Subcutaneous abdominal adipose tissue (tissue), 5 donors: ENCODE measurements at regions not wholly inside any gene's neighbourhood (a gene's known extent, or its start where the extent isn't known, plus 50 kb on each side); places are given as distances from the start of the nearest gene placed in this dataset.

ENCODE experiments used
- H3K27ac ChIP-seq: one replicate; pipeline ENCODE4 v1.7.0; 2013; ENCODE audit warnings: low read depth, mild to moderate bottlenecking, inconsistent platforms, low read length, moderate library complexity
- H3K27me3 ChIP-seq, 5 donors: one replicate each; pipeline ENCODE4 v1.7.0; 2013; ENCODE audit warnings: low read length in 5 of 5, inconsistent platforms in 1 of 5; ENCODE audit not compliant: control insufficient read depth in 5 of 5, insufficient read depth in 4 of 5
- H3K36me3 ChIP-seq, 5 donors: one replicate each; pipeline ENCODE4 v1.7.0; 2013; ENCODE audit warnings: low read length in 5 of 5; ENCODE audit not compliant: control insufficient read depth in 5 of 5, insufficient read depth in 5 of 5
- H3K4me1 ChIP-seq, 5 donors: one replicate each; pipeline ENCODE4 v1.7.0; 2013; ENCODE audit warnings: low read length in 5 of 5, mild to moderate bottlenecking in 3 of 5, moderate library complexity in 1 of 5; ENCODE audit not compliant: control insufficient read depth in 5 of 5, insufficient read depth in 5 of 5
- H3K4me3 ChIP-seq, 5 donors: one replicate each; pipeline ENCODE4 v1.7.0; 2013; ENCODE audit warnings: low read length in 5 of 5, low read depth in 1 of 5
- H3K9ac ChIP-seq, 5 donors: one replicate each; pipeline ENCODE4 v1.7.0; 2013; ENCODE audit warnings: low read length in 5 of 5, mild to moderate bottlenecking in 4 of 5, moderate library complexity in 3 of 5
- H3K9me3 ChIP-seq, 5 donors: one replicate each; pipeline ENCODE4 v1.7.0; 2013; ENCODE audit warnings: low read length in 5 of 5; ENCODE audit not compliant: control insufficient read depth in 5 of 5
- donor health status: healthy.
- donor health status: healthy.
- donor health status: healthy.
- donor health status: healthy.
- donor health status: healthy.

DNA sequence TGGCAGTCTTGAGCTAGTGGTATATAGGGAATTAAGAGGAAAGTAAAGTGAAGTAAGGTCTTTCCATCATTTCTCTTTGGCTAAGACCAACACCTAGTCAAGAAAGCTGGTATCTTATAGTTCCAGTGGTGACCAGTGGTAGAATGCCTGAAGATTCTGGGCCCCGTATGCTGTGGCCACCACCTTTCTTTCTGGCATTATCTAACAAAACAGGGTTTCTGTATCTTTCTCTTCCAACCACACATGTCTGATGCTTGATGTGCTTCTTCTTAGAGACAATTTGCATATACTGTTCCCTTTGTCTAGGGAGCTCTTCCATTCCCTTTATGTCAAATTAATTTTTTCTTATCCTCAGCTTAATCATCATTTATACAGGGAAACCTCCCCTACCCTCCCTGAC, 109.9 kb upstream of the SSBP2 start:
- no peaks in the 10 kb centered on the region for H3K36me3 ChIP-seq
- no peak overlapping the region for H3K27ac ChIP-seq
- peaks cover 2 to 14% (median 11%) of the 10 kb centered on the region in 5 donors for H3K4me1 ChIP-seq
- no peak overlapping the region for H3K9ac ChIP-seq
- H3K9me3 ChIP-seq: no peaks in the 10 kb centered on the region
- no peak overlapping the region for H3K4me3 ChIP-seq
- H3K27me3 ChIP-seq: no peaks in the 10 kb centered on the region

DNA sequence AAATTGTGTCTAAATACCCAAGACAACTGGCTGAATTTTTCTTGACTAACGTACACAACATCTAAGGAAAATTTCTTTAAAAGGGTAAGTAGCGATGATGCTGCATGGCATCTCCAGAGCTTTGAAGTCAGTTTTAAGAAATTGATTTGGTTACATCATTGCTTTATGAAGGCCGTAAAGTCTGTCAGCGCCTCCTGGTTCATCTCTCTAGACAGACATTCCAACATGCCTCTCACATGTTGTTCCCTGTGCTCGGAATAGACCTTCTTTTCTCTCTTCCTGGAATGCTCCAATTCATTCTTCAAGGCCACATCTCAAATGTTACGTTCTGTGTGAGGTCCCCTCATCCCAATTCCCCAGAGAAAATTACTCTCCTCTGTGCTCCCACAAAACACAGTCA, 108.7 kb upstream of the SSBP2 start:
- Histone ChIP-seq H3K4me3 (no peak overlapping the region), H3K27me3 (no peaks in the 10 kb centered on the region), H3K27ac (no peak overlapping the region), H3K9me3 (no peaks in the 10 kb centered on the region), H3K4me1 (peaks cover 2 to 14% (median 11%) of the 10 kb centered on the region in 5 donors), H3K36me3 (no peaks in the 10 kb centered on the region), H3K9ac (no peak overlapping the region)

DNA sequence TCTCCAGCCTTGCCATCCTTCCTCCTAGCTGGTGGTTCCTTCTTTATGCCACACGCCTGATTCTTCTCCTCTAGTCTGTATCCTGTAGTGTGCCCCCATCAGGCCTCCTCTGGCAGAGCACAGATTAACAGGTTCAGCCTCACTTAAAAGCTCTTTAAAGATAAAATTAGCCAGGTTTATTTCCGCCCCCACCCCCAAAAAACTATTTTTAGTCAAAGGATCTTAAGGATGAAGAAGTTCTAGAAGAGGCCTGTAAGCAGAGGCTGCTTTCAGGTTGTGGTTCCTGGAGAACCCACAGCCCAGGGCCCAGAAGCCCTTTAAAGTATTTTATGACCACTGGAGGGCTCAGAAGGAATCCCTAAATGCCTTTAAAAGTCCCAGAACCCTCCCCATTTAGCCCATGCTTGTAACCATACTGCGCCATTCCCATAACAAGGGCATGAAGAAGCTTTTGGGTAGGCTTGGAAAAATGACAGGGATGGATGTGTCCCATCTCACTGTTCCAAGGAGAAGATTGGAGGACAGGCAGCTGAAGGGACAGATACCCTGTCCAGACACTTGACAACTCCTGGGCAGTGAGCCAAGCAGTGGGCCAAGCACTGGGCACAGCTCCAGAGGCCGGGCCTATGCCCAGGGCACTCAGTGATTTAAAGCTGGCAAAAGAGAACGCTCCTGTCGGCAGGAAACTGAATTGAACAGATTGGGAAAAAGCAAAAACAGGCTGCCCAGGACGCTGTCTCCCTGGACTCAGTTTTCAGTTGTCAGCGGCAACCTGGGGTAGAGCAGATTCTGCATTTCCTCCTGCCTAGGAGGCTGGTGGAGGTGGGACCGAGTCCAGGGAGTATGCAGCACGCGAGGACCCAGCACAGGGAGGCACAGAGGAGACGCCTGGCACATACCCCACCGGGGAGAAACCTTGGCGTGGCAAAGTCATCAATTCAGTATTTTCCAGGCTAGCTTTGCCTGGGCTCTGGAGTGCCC, 106.3 kb upstream of the SSBP2 start:
- no peaks in the 10 kb centered on the region for H3K27me3 ChIP-seq
- H3K9ac ChIP-seq: peak overlapping the region in 3 of 5 donors; percentile 4 to 69 (median 28)
- peak overlapping the region; percentile 38 for H3K27ac ChIP-seq
- H3K4me1 ChIP-seq: peaks cover 4 to 23% (median 18%) of the 10 kb centered on the region in 5 donors
- H3K9me3 ChIP-seq: no peaks in the 10 kb centered on the region
- H3K36me3 ChIP-seq: no peaks in the 10 kb centered on the region
- peak overlapping the region; percentile 10 to 46 (median 34) for H3K4me3 ChIP-seq

DNA sequence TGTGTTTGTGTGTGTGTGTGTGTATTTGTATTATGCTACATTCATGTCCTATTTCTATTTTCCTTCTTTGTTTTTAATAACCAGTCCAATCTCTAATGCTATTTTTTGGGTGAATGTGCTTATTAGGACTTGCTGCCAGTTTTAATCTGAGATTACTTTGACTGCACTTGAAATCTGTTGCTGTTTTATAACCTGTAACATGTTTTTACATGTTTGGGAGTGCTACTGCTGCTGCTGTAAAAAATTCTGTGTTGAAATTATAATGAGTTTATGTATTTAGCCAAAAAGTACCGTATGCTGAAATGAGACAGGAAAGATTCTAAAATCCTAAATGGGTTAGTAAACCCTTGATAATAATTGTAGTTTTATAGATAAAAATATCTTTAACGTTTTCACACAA, 104.7 kb upstream of the SSBP2 start:
- no peaks in the 10 kb centered on the region for H3K9me3 ChIP-seq
- H3K27ac ChIP-seq: no peak overlapping the region
- peaks cover 9 to 33% (median 29%) of the 10 kb centered on the region in 5 donors for H3K4me1 ChIP-seq
- H3K4me3 ChIP-seq: no peak overlapping the region
- no peaks in the 10 kb centered on the region for H3K36me3 ChIP-seq
- no peak overlapping the region for H3K9ac ChIP-seq
- no peaks in the 10 kb centered on the region for H3K27me3 ChIP-seq

DNA sequence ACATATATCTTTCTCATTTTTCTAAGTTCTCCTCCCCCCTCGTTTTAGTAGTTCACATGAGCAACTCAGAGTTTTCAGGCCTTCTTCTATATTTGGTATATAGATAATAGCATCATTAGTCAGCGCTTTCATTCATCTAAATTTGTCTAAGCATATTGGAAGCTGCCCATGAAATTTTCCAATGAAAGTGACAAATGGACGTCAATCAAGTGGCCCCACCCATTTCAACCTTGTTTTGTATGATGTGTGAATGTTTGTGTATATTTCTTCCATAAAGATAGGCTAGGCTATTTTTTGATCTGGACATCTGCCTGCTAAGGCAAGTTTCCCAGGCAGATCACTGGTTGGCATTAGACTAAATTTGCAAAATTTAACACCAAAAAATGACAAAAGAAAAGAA, 104.0 kb upstream of the SSBP2 start:
- Histone ChIP-seq H3K27me3 (no peaks in the 10 kb centered on the region), H3K9me3 (no peaks in the 10 kb centered on the region), H3K27ac (no peak overlapping the region), H3K4me1 (peaks cover 9 to 40% (median 36%) of the 10 kb centered on the region in 5 donors), H3K9ac (no peak overlapping the region), H3K36me3 (no peaks in the 10 kb centered on the region), H3K4me3 (no peak overlapping the region)

DNA sequence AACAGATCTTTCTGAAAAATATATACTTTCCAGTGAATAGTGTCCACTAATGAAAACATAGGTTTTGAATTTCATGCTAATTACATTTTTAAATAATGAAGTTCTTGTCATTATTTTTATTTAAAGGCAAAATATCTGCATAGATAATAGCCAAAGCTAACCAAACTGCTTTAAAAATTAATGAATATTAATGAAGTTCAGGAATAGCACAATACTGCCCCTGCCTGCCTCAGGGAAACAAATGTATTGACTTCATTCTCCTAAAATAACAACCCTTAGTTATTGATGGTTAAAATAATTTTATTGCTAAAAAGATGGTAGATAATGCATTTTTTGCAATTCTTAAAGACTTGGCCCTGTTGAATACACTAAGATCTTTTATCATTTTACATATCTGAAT, 103.6 kb upstream of the SSBP2 start:
- no peak overlapping the region for H3K27ac ChIP-seq
- no peaks in the 10 kb centered on the region for H3K36me3 ChIP-seq
- no peak overlapping the region for H3K4me3 ChIP-seq
- no peak overlapping the region for H3K9ac ChIP-seq
- H3K9me3 ChIP-seq: no peaks in the 10 kb centered on the region
- peaks cover 9 to 44% (median 40%) of the 10 kb centered on the region in 5 donors for H3K4me1 ChIP-seq
- H3K27me3 ChIP-seq: no peaks in the 10 kb centered on the region

DNA sequence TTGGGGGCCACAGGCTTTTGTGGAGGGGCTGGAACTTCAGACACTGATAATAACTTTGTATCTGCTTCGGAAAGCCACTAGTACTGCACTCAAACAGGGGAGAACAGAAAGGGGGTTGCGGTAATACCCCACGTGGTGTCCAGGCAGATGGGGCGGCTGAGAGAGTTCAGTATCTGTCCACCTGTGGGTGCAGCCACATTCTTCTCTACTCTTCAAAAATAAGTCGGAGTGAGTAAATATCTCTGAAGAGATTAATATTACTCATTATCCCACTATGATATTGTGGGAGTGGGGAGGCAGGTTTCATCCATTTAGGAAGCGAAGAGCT, 102.1 kb upstream of the SSBP2 start:
- Histone ChIP-seq H3K4me3 (peak overlapping the region in 4 of 5 donors; percentile 65 to 78 (median 73)), H3K4me1 (peaks cover 9 to 55% (median 53%) of the 10 kb centered on the region in 5 donors), H3K36me3 (no peaks in the 10 kb centered on the region)

DNA sequence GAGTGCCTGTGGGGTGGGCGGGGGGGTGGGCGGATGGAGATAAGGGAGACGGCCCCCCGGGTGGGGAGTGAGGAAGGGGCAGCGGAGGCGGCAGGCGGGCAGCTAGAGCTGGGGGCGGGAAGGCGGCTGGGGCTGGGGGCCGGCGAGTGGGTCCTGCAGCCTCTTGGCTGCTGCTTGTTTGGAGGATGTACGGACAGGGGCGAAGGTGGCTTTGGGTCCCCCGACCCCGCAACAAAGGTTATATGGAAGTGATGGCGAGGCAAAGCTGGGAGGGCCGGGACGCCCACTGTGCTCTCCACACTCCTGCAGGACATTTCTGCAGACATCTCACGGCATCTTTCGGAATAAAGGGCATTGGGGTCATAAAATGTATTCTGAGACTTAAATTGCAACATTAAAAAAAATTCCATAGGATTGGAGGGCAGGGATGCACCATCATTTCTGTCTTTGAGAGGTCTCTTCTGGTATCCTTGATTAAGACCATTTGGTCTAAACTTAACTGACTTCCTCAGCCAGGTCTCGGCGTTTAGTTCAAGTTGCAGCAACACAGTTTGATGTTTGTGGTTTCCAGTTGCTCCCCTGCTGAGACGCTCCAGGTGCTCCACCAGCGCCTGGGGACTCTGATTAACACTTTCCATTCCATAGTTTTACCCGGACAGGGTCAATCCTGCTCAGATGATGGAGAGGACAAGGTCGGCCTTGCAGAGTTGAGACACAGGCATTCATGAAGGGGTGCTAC, 101.6 kb upstream of the SSBP2 start:
- peak overlapping the region in 2 of 5 donors; percentile 26 to 62 for H3K9ac ChIP-seq

More for the DNA sequence above, 102.1 kb upstream of the SSBP2 start:
- Histone ChIP-seq H3K27ac (no peak overlapping the region), H3K27me3 (no peaks in the 10 kb centered on the region), H3K9ac (no peak overlapping the region), H3K9me3 (no peaks in the 10 kb centered on the region)

DNA sequence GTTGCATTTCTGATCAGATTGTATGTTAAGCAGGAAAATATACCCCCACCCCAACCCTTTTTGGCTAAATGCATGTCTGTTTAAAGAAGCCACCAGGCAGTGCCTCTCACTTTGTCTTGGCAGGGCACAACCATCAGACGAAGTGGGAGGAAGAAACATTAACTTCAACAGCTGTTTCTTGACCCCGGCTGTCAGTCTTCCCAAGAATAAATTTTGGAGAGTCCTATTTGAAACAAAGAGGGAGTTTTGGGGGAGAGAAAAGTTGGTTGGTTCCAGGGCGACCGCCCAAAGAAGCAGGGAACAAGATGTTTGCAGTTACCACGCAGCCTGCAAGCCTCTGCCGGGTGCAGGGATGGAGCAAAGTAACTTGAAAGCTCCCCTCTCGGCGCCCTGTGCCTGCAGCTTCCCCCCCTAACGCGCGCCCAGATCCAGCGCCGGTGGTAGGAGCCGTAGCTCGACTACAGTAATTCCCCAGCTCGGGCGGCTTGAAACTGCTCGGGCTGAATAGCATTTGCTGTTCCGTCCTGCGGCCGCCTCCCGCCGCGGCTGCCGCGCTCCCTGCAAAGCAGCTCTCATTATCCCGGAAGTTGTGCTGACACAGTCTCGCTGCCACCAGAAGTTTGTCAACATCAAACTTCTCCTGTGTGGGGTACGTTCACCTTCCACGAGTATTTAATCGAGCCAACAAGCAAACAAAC, 100.7 kb upstream of the SSBP2 start:
- Histone ChIP-seq H3K4me1 (peaks cover 6 to 50% (median 47%) of the 10 kb centered on the region in 5 donors), H3K27me3 (no peaks in the 10 kb centered on the region), H3K9ac (peak overlapping the region; percentile 6 to 69 (median 57)), H3K4me3 (peak overlapping the region; percentile 65 to 78 (median 76)), H3K36me3 (no peaks in the 10 kb centered on the region), H3K9me3 (no peaks in the 10 kb centered on the region), H3K27ac (peak overlapping the region; percentile 80)

More for the DNA sequence above, 101.6 kb upstream of the SSBP2 start:
- no peaks in the 10 kb centered on the region for H3K9me3 ChIP-seq
- H3K4me1 ChIP-seq: peaks cover 9 to 56% (median 53%) of the 10 kb centered on the region in 5 donors
- H3K27ac ChIP-seq: peak overlapping the region; percentile 80
- peak overlapping the region; percentile 63 to 78 (median 71) for H3K4me3 ChIP-seq
- H3K36me3 ChIP-seq: no peaks in the 10 kb centered on the region
- H3K27me3 ChIP-seq: no peaks in the 10 kb centered on the region
